SH-SY5Y (cell line): ENCODE measurements at regions not wholly inside any gene's neighbourhood (a gene's known extent, or its start where the extent isn't known, plus 50 kb on each side); places are given as distances from the start of the nearest gene placed in this dataset.

Experiments used
- GATA2 ChIP-seq: IDR thresholded peaks from 2 replicates; pipeline ENCODE4 v1.6.1; 2011; ENCODE audit warnings: mild to moderate bottlenecking, low read depth, low read length
- GATA3 ChIP-seq: IDR thresholded peaks from 2 replicates; pipeline ENCODE4 v1.6.1; 2011; ENCODE audit warnings: low read depth, mild to moderate bottlenecking, low read length, moderate library complexity

DNA sequence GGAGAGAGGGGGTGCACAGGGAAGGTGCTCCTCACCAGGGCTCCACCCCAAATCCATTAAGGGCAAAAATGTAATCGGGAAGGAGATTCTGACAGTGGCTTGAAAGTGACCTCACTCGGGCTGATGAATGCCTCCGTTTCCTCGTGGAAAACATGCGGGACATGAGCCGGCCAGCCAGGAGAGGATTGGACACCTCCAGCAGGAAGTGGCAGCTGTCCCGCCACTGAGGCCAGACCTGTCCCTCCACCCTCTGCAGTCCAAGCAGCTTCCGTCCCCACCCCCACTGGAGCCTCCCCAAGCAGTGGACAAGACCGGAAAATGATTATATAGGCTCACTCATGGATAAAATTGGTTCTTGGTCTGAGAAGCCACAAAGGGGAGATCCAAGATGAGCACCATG lies 82.1 kb upstream of the CCL1 start:
- TF ChIP-seq GATA2 = no peak
- TF ChIP-seq GATA3 = no peak

GRCh38 chr17:34443619-34444469 lies 80.8 kb upstream of the CCL1 start:
- TF ChIP-seq GATA2 (no peak), GATA3 (no peak)

- no peak for TF ChIP-seq GATA3
- TF ChIP-seq GATA2 = no peak
These were observed 79.5 kb upstream of the CCL1 start for GRCh38 chr17:34442387-34443111.

- TF ChIP-seq GATA2 (no peak), GATA3 (no peak)
These were observed 74.2 kb upstream of the CCL1 start for GRCh38 chr17:34437188-34437587.

DNA sequence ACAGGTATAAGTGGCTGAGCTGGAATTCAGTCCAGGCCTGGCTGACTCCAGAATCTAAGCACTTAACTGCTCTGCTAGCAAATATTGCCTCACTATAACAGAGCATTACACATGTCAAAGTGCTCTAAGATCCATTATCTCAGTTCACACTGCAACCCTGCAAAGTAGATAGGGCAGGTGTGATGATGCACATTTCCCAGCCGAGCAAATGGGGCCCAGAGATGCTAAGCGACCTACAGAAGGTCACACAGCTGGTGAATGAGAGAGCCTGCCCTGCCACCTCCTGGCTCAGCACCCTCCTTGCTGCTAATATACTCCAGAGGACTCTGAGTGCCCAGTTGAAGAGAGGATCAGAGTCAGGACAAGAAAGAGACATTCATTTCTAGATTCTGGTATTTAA lies 73.6 kb upstream of the CCL1 start:
- TF ChIP-seq GATA2 (no peak), GATA3 (no peak)

- TF ChIP-seq GATA3 = no peak
- no peak for TF ChIP-seq GATA2
These were observed 72.3 kb upstream of the CCL1 start for GRCh38 chr17:34435182-34435928.

DNA sequence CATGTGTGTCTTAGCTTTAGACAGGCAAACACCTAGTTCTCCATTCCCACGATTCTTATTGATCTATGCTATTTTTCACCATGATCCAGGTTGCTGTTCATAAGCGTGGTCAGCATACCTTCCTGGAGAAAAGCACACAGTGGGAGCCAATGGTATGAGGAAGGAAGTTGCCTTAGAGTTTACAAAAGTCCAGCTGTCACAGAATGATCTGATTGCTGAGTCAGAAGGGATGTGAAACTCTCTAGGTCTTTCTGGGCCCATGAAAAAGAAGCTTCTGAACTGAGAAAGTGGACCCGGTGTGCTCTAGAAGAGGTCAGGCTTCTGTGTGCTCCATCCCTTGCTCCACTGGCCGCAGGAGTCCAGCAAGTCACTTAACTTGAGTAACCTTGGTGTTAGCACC lies 71.0 kb upstream of the CCL1 start:
- TF ChIP-seq GATA2 (no peak), GATA3 (no peak)

- TF ChIP-seq GATA2 (no peak), GATA3 (no peak)
These were observed 61.9 kb upstream of the CCL1 start for GRCh38 chr17:34424814-34425491.

DNA sequence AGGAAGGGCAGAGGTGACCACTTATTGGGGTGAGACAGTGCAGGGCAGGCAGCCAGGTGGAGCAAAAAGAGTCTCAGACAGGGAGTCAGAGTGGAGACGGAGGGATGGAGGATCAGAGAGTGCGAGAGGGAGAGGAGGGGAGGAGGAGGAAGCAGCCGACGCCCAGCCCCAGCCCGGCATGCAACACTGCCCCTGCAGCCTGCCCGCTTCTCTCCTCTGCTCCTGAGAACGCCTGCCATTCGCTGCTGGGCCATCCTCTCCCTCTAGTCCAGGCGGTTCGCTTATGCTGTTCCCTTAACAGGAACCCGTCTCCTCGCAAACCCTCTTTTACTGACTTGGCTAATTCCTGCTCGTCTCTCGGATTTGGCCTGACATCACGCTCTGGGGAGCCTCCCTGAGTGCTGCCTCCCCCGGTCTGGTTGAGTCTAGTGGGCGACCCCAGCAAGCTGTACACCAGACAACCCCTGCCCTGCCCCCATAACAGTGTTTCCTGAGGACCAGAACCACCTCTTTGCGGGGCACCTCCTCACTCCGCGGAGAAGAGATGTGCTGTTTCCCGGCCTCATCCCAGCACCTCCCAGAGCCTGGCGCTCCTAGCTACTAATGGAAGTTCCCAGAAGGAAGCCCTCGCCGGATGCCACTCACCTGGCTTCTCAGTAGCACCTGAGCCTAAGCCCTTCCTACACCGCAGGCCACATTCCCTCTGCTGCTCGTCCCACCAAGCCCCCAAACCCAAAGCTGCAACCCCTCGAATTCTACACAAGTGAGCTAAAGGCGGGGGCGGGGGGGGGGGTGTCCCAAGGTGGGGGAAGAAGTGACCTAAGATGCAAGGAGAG lies 61.2 kb upstream of the CCL1 start:
- TF ChIP-seq GATA2 (no peak), GATA3 (no peak)

DNA sequence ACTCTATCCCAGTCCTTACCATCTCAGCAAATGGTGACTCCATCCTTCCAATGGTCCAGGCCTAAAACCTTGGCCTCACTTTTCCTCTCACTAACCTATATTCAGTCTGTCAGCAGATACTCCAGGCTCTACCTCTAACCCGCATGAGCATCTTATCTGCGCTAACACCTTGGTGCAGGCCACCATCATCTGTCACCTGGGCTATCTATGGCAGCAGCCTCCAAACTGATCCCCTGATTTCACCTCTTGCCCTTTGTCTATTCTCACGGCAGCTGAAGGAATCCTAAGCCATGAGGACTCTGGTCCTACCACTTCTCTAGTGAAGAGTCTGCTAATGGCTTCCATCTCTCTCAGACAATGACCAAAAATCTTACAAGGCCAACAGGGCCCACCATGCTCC lies 57.9 kb upstream of the CCL1 start:
- no peak for TF ChIP-seq GATA2
- TF ChIP-seq GATA3 = no peak

DNA sequence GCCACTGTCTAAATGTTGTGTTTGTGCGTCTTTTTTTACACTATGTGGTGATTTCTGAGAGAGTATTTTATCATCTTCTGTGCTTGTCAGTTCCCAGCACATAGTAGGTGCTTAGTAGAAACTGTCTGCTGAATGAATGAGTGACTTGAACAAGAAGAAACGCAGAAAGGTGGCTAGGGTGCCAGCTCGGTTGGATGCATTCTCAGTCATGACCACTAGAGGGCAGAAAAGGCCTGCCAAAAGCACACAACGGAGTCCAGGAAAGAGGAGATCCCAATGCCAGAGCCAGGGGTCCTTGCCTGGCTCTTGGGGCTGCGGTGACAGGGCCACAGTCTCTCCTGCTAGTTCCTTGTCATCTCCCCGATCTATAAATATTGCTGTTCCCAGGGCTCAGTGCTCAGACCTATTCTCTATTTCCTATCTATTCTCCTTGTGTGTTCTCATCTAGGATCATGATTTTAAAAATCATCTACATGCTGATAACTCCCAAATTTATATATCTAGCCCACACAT lies 57.3 kb upstream of the CCL1 start:
- TF ChIP-seq GATA2 (no peak), GATA3 (no peak)

DNA sequence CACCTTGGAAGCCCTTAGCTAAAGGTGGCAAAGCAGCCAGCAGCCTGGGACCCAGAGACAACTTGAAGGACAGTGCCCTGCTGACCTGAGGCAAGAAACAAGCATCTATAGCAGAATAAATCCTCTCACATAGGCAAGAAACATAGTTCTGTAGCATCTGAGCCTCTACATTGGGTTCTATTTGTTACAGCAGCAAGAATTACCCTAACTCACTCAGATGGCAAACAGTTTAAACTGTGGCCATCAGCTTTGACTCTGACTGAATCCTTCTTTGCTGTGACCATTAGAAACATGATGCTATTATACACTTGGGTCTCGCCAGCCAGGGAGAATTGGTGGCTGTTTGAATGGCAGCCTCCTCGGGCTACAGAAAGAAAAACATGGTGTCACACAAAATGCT lies 53.1 kb upstream of the CCL1 start:
- TF ChIP-seq GATA3 = no peak
- TF ChIP-seq GATA2 = no peak

GRCh38 chr17:34414339-34414738 lies 51.3 kb upstream of the CCL1 start:
- no peak for TF ChIP-seq GATA2
- no peak for TF ChIP-seq GATA3
